CD4-positive, alpha-beta T cell (primary cell): ENCODE measurements at regions not wholly inside any gene's neighbourhood (a gene's known extent, or its start where the extent isn't known, plus 50 kb on each side); places are given as distances from the start of the nearest gene placed in this dataset.

ENCODE experiments used
- ATAC-seq: fragments of 200-7000 bp; cut with Tn5 transposase; one replicate; pipeline ENCODE4 v1.10.0; 2022; ENCODE audit warnings: mild to moderate bottlenecking; ENCODE audit not compliant: poor library complexity
- CTCF ChIA-PET: fragments of 350-600 bp; sonication (Branson Sonifier 250); formaldehyde crosslinking; loops from one replicate; lab custom pipeline; 2021; ENCODE audit warnings: antibody characterized with exemption, inconsistent platforms; lab: Charles Lee
- POLR2A ChIA-PET: fragments of 350-600 bp; sonication (Branson Sonifier 250); formaldehyde crosslinking; loops from one replicate; lab custom pipeline; 2021; ENCODE audit warnings: antibody characterized with exemption, inconsistent platforms; lab: Charles Lee
- DNase-seq, 14 experiments: peaks; one replicate each; pipeline ENCODE4 v3.0.0-alpha.2; 2013 to 2020; ENCODE audit warnings: mixed read lengths in 2 of 14
- H3K27ac ChIP-seq, 2 donors: one replicate each; pipeline versions ENCODE4 v1.5.1 to v1.7.0; 2013; ENCODE audit warnings: low read length in 2 of 2, low read depth in 1 of 2, mild to moderate bottlenecking in 1 of 2
- H3K27me3 ChIP-seq, 2 experiments: 1 replicate in 1 of 2; 2 replicates in 1 of 2; pipeline versions ENCODE4 v1.6.1 to v1.7.0; 2013; ENCODE audit warnings: low read length in 2 of 2, control low read depth in 1 of 2, mild to moderate bottlenecking in 1 of 2, moderate library complexity in 1 of 2; ENCODE audit not compliant: insufficient read depth in 2 of 2, control insufficient read depth in 1 of 2
- H3K36me3 ChIP-seq: one replicate; pipeline ENCODE4 v1.6.1; 2013; ENCODE audit warnings: low read length, control low read depth; ENCODE audit not compliant: insufficient read depth
- H3K4me1 ChIP-seq: one replicate; pipeline ENCODE4 v1.6.1; 2013; ENCODE audit warnings: low read length, control low read depth; ENCODE audit not compliant: insufficient read depth
- H3K4me3 ChIP-seq: one replicate; pipeline ENCODE4 v1.5.1; 2013; ENCODE audit warnings: mild to moderate bottlenecking, low read length, moderate library complexity
- H3K9me3 ChIP-seq, 2 experiments: 1 replicate in 1 of 2; 2 replicates in 1 of 2; pipeline versions ENCODE4 v1.6.1 to v1.7.0; 2013; ENCODE audit warnings: low read length in 2 of 2, mild to moderate bottlenecking in 2 of 2, control low read depth in 1 of 2, moderate library complexity in 1 of 2; ENCODE audit not compliant: control insufficient read depth in 1 of 2, insufficient read depth in 1 of 2
- H3K27ac Mint-ChIP-seq: one replicate; pipeline ENCODE4 v1.8.0; 2020; ENCODE audit warnings: mixed read lengths
- H3K27me3 Mint-ChIP-seq: one replicate; pipeline ENCODE4 v1.8.0; 2021; ENCODE audit warnings: mixed read lengths
- H3K36me3 Mint-ChIP-seq: one replicate; pipeline ENCODE4 v1.8.0; 2021; ENCODE audit warnings: low read depth, mixed read lengths
- H3K4me1 Mint-ChIP-seq: one replicate; pipeline ENCODE4 v1.8.0; 2021; ENCODE audit warnings: low read depth, mixed read lengths
- H3K4me3 Mint-ChIP-seq: one replicate; pipeline ENCODE4 v1.8.0; 2020; ENCODE audit warnings: mild to moderate bottlenecking, mixed read lengths
- H3K9me3 Mint-ChIP-seq: one replicate; pipeline ENCODE4 v1.8.0; 2020; ENCODE audit warnings: mixed read lengths
- CTCF ChIP-seq: fragments of 200-600 bp; IDR thresholded peaks from one replicate; pipeline ENCODE4 v1.8.0; 2022; ENCODE audit warnings: antibody characterized with exemption, mild to moderate bottlenecking
- intact Hi-C, 2 experiments: fragments of 100-400 bp; cut with DNase I in 1 of 2; cut with micrococcal nuclease in 1 of 2; formaldehyde crosslinking; loops; one replicate each; pipeline versions ENCODE4 v1.15.1 to v1.9.0; 2023 to 2025; cut with DNase I, micrococcal nuclease

- Histone ChIP-seq H3K27ac (no peak overlapping the region), H3K36me3 (no peaks in the 10 kb centered on the region), H3K27me3 (peaks cover 0 to 4% of the 10 kb centered on the region in 2 experiments), H3K4me1 (no peaks in the 10 kb centered on the region), H3K4me3 (no peak overlapping the region), H3K9me3 (peaks cover 3% of the 10 kb centered on the region in 2 experiments)
- Mint-ChIP-seq H3K27me3 (no peaks in the 10 kb centered on the region), H3K4me1 (no peaks in the 10 kb centered on the region), H3K27ac (no peak overlapping the region), H3K4me3 (no peak overlapping the region), H3K36me3 (no peaks in the 10 kb centered on the region), H3K9me3 (no peaks in the 10 kb centered on the region)
- ChIA-PET POLR2A (no interaction called here), CTCF (no interaction called here)
- no peak for ATAC-seq
- DNase-seq, result no peak
- no peak for TF ChIP-seq CTCF
- intact Hi-C loops, result no loop called here
These were observed 162.3 kb upstream of the SERP2 start for GRCh38 chr13:44211286-44211685.

GRCh38 chr13:44211704-44212346 is 161.8 kb upstream of the SERP2 start:
- Mint-ChIP-seq H3K4me1 (no peaks in the 10 kb centered on the region), H3K36me3 (no peaks in the 10 kb centered on the region), H3K27me3 (no peaks in the 10 kb centered on the region), H3K9me3 (no peaks in the 10 kb centered on the region), H3K4me3 (no peak overlapping the region), H3K27ac (no peak overlapping the region)
- TF ChIP-seq CTCF, result no peak
- peaks cover 0 to 3% of the 10 kb centered on the region in 2 experiments for H3K9me3 ChIP-seq
- no peaks in the 10 kb centered on the region for H3K27me3 ChIP-seq
- no peak for DNase-seq
- intact Hi-C loops, result no loop called here
- POLR2A ChIA-PET, result no interaction called here
- no peak for ATAC-seq
- no peaks in the 10 kb centered on the region for H3K36me3 ChIP-seq
- CTCF ChIA-PET, result no interaction called here
- H3K27ac ChIP-seq, result no peak overlapping the region
- no peaks in the 10 kb centered on the region for H3K4me1 ChIP-seq
- H3K4me3 ChIP-seq, result no peak overlapping the region

DNA sequence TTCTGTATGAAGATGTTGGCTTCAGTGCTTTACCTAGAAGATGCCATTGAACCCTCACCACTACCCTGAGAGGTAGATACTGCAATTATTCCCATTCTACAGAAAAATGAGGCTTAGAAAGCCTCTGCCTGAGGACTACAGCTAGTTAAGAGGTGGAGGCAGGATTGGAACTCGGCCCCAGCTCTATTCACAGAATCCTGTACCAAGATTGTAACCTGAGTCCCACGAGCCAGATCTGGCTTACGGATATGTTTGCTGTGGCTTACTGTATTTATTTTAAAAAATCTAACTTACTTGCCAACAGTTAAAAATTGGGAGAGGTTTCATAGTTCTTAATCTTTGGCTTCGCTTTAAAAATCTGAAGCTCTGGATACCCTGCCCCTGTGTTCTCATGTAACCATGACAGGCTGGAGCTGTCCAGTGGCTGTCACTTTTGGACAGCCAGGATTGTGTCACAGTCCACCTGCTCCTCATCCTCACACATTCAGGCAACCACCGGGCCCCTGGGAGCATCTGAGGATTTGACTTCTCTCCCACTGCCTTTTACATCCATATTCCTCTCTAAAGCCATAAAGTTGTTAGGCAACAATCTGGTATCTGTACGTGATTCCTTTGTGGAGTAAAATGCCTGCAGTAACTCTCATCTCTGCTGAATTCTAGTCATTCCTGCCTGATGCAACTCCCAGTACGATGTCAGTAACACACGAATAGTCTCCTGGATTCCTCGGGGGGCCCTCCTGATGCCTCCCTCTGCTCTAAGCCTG is 160.8 kb upstream of the SERP2 start:
- H3K4me3 Mint-ChIP-seq, result no peak overlapping the region
- CTCF ChIA-PET, result no interaction called here
- H3K27me3 Mint-ChIP-seq, result no peaks in the 10 kb centered on the region
- intact Hi-C loops, result no loop called here
- no peaks in the 10 kb centered on the region for H3K36me3 Mint-ChIP-seq
- Histone ChIP-seq H3K4me1 (no peaks in the 10 kb centered on the region), H3K9me3 (peaks cover 0 to 1% of the 10 kb centered on the region in 2 experiments), H3K27me3 (no peaks in the 10 kb centered on the region), H3K36me3 (no peaks in the 10 kb centered on the region), H3K4me3 (no peak overlapping the region), H3K27ac (no peak overlapping the region)
- TF ChIP-seq CTCF, result no peak
- no peak for ATAC-seq
- no peak overlapping the region for H3K27ac Mint-ChIP-seq
- no peaks in the 10 kb centered on the region for H3K9me3 Mint-ChIP-seq
- POLR2A ChIA-PET, result no interaction called here
- no peak for DNase-seq
- H3K4me1 Mint-ChIP-seq, result no peaks in the 10 kb centered on the region
